Astrocyte (in vitro differentiated cells and primary cell): ENCODE measurements at regions not wholly inside any gene's neighbourhood (a gene's known extent, or its start where the extent isn't known, plus 50 kb on each side); places are given as distances from the start of the nearest gene placed in this dataset.

ENCODE experiments used
- CTCF ChIP-seq: IDR thresholded peaks from 2 replicates; pipeline ENCODE4 v1.5.1; 2011; ENCODE audit warnings: low read depth, mild to moderate bottlenecking, inconsistent platforms, low read length, moderate library complexity; ENCODE audit not compliant: insufficient read depth
- EZH2 ChIP-seq: IDR thresholded peaks from 2 replicates; pipeline ENCODE4 v1.6.1; 2012; ENCODE audit warnings: mild to moderate bottlenecking, low read length, inconsistent platforms; ENCODE audit not compliant: insufficient read depth

- no peak for TF ChIP-seq CTCF
- TF ChIP-seq EZH2, result no peak
Measured at GRCh38 chr5:165928971-165929370, 2362.5 kb upstream of the WWC1 start.
